Esophagus squamous epithelium (tissue), 4 donors: ENCODE measurements at regions not wholly inside any gene's neighbourhood (a gene's known extent, or its start where the extent isn't known, plus 50 kb on each side); places are given as distances from the start of the nearest gene placed in this dataset.

Experiments used
- POLR2A ChIP-seq, 4 donors: fragments of 450-650 bp; IDR thresholded peaks; one replicate each; pipeline ENCODE4 v1.6.1; 2017; ENCODE audit warnings: antibody characterized with exemption in 4 of 4, mild to moderate bottlenecking in 4 of 4, moderate library complexity in 3 of 4
- TF ChIP-seq, protein P1 (sequence below), 6 experiments: fragments of 450-650 bp in 4 of 6; fragments of 200-600 bp in 2 of 6; sonication (generic) in 2 of 6; IDR thresholded peaks; one replicate each; pipeline ENCODE4 v1.5.1; 2016 to 2019; ENCODE audit warnings: antibody characterized with exemption in 6 of 6, mild to moderate bottlenecking in 4 of 6, moderate library complexity in 4 of 6

GRCh38 chr2:192313773-192314172, 119.0 kb upstream of the TMEFF2 start:
- TF ChIP-seq, protein P1, sequence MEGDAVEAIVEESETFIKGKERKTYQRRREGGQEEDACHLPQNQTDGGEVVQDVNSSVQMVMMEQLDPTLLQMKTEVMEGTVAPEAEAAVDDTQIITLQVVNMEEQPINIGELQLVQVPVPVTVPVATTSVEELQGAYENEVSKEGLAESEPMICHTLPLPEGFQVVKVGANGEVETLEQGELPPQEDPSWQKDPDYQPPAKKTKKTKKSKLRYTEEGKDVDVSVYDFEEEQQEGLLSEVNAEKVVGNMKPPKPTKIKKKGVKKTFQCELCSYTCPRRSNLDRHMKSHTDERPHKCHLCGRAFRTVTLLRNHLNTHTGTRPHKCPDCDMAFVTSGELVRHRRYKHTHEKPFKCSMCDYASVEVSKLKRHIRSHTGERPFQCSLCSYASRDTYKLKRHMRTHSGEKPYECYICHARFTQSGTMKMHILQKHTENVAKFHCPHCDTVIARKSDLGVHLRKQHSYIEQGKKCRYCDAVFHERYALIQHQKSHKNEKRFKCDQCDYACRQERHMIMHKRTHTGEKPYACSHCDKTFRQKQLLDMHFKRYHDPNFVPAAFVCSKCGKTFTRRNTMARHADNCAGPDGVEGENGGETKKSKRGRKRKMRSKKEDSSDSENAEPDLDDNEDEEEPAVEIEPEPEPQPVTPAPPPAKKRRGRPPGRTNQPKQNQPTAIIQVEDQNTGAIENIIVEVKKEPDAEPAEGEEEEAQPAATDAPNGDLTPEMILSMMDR (IDR thresholded peaks at IDR 0.05), result no peak
- no peak for TF ChIP-seq POLR2A (IDR thresholded peaks at IDR 0.05)
